IMR-90 (cell line): ENCODE measurements at regions not wholly inside any gene's neighbourhood (a gene's known extent, or its start where the extent isn't known, plus 50 kb on each side); places are given as distances from the start of the nearest gene placed in this dataset.

Experiments
- ATAC-seq: fragments of 200-7000 bp; cut with Tn5 transposase; 2 replicates; pipeline ENCODE4 v1.9.1; 2020; ENCODE audit warnings: low read depth, mild to moderate bottlenecking, moderate library complexity
- BruUV-seq: library from RNA; stranded (reverse); fragments of 400-500 nt; replicated peaks from 2 replicates; lab custom pipeline; 2021; lab: Mats Ljungman, UMichigan
- CTCF ChIA-PET: fragments of 300-600 bp; formaldehyde crosslinking; extraction: SDS; loops from one replicate; lab custom pipeline; 2021; ENCODE audit warnings: antibody characterized with exemption; lab: Yijun Ruan, JAX
- POLR2A ChIA-PET: fragments of 300-600 bp; sonication (Branson Sonifier 250); formaldehyde crosslinking; loops from one replicate; lab custom pipeline; 2022; ENCODE audit warnings: antibody characterized with exemption; ENCODE audit not compliant: unreplicated experiment; lab: Charles Lee
- DNase-seq: peaks from one replicate; pipeline ENCODE4 v3.0.0; 2013
- H2AFZ ChIP-seq: replicated peaks from 2 replicates; pipeline ENCODE3; 2013; ENCODE audit warnings: low read length, mild to moderate bottlenecking; ENCODE audit not compliant: poor library complexity
- H2AK5ac ChIP-seq: 2 replicates; pipeline ENCODE4 v1.6.1; 2013; ENCODE audit warnings: low read depth, low read length, inconsistent platforms
- H2AK9ac ChIP-seq: replicated peaks from 2 replicates; pipeline ENCODE3; 2013; ENCODE audit warnings: mild to moderate bottlenecking, low read depth, low read length, moderate library complexity; ENCODE audit not compliant: poor library complexity
- H2BK120ac ChIP-seq: 2 replicates; pipeline ENCODE4 v1.6.1; 2013; ENCODE audit warnings: low read depth, low read length, inconsistent platforms
- H2BK15ac ChIP-seq: 3 replicates; pipeline ENCODE4 v1.6.1; 2013; ENCODE audit warnings: low read depth, low read length, inconsistent platforms
- H2BK20ac ChIP-seq: 2 replicates; pipeline ENCODE4 v1.6.1; 2013; ENCODE audit warnings: low read depth, mild to moderate bottlenecking, inconsistent platforms, low read length, moderate library complexity
- H2BK5ac ChIP-seq: 2 replicates; pipeline ENCODE4 v1.6.1; 2013; ENCODE audit warnings: mild to moderate bottlenecking, low read depth, low read length, inconsistent platforms; ENCODE audit not compliant: poor library complexity, severe bottlenecking
- H3K14ac ChIP-seq: replicated peaks from 2 replicates; pipeline ENCODE4 v1.6.1; 2013; ENCODE audit warnings: low read depth, low read length, inconsistent platforms
- H3K18ac ChIP-seq: 2 replicates; pipeline ENCODE4 v1.6.1; 2013; ENCODE audit warnings: low read depth, low read length, control low read depth
- H3K23ac ChIP-seq: 2 replicates; pipeline ENCODE4 v1.6.1; 2013; ENCODE audit warnings: low read depth, low read length, inconsistent platforms
- H3K27ac ChIP-seq: 2 replicates; pipeline ENCODE4 v1.5.1; 2013; ENCODE audit warnings: mild to moderate bottlenecking, control low read depth, low read length; ENCODE audit not compliant: insufficient read depth
- H3K27me3 ChIP-seq: 2 replicates; pipeline ENCODE4 v1.6.1; 2013; ENCODE audit warnings: low read length; ENCODE audit not compliant: control insufficient read depth, insufficient read depth
- H3K36me3 ChIP-seq: 2 replicates; pipeline ENCODE4 v1.6.1; 2013; ENCODE audit warnings: low read length, mixed read lengths; ENCODE audit not compliant: control insufficient read depth, insufficient read depth
- H3K4ac ChIP-seq: 2 replicates; pipeline ENCODE4 v1.6.1; 2013; ENCODE audit warnings: low read depth, low read length, inconsistent platforms
- H3K4me1 ChIP-seq: 2 replicates; pipeline ENCODE4 v1.6.1; 2013; ENCODE audit warnings: low read length, mixed read lengths; ENCODE audit not compliant: control insufficient read depth, insufficient read depth
- H3K4me2 ChIP-seq: 2 replicates; pipeline ENCODE4 v1.6.1; 2013; ENCODE audit warnings: low read depth, mild to moderate bottlenecking, control low read depth, low read length, moderate library complexity
- H3K4me3 ChIP-seq: 2 replicates; pipeline ENCODE4 v1.5.1; 2013; ENCODE audit warnings: low read depth, mild to moderate bottlenecking, control low read depth, low read length, moderate library complexity; ENCODE audit not compliant: insufficient read depth
- H3K56ac ChIP-seq: 2 replicates; pipeline ENCODE4 v1.6.1; 2013; ENCODE audit warnings: low read length, inconsistent platforms; ENCODE audit not compliant: insufficient read depth; ENCODE audit errors: extremely low read depth
- H3K79me1 ChIP-seq, 2 experiments: 2 replicates each; pipeline ENCODE4 v1.6.1; 2013; ENCODE audit warnings: low read length in 2 of 2, inconsistent platforms in 1 of 2, low read depth in 1 of 2
- H3K9ac ChIP-seq: 2 replicates; pipeline ENCODE4 v1.6.1; 2013; ENCODE audit warnings: low read depth, low read length, control low read depth
- H3K9me1 ChIP-seq: 2 replicates; pipeline ENCODE4 v1.6.1; 2013; ENCODE audit warnings: low read length, inconsistent platforms; ENCODE audit not compliant: insufficient read depth
- H3K9me3 ChIP-seq: 2 replicates; pipeline ENCODE4 v1.6.1; 2013; ENCODE audit warnings: low read length; ENCODE audit not compliant: control insufficient read depth, insufficient read depth
- H4K20me1 ChIP-seq: 2 replicates; pipeline ENCODE4 v1.6.1; 2013; ENCODE audit warnings: low read length, inconsistent platforms; ENCODE audit not compliant: insufficient read depth
- H4K5ac ChIP-seq: 2 replicates; pipeline ENCODE4 v1.6.1; 2013; ENCODE audit warnings: mild to moderate bottlenecking, low read depth, low read length, control low read depth
- H4K8ac ChIP-seq, 2 experiments: 2 replicates each; pipeline ENCODE4 v1.6.1; 2013; ENCODE audit warnings: low read depth in 2 of 2, low read length in 2 of 2, control low read depth in 1 of 2, inconsistent platforms in 1 of 2
- H4K91ac ChIP-seq: 2 replicates; pipeline ENCODE4 v1.6.1; 2013; ENCODE audit warnings: low read depth, low read length, inconsistent platforms; ENCODE audit not compliant: insufficient read depth
- BHLHE40 ChIP-seq: fragments of 150-350 bp; IDR thresholded peaks from 2 replicates; pipeline ENCODE4 v1.6.1; 2016; ENCODE audit warnings: mild to moderate bottlenecking, low read depth, low read length
- CHD1 ChIP-seq: IDR thresholded peaks from 2 replicates; pipeline ENCODE4 v1.6.1; 2012; ENCODE audit warnings: low read depth, low read length, improper control_type of control experiment
- FOS ChIP-seq: fragments of 150-350 bp; IDR thresholded peaks from 2 replicates; pipeline ENCODE4 v1.6.1; 2016; ENCODE audit warnings: low read depth, low read length
- MAFK ChIP-seq: IDR thresholded peaks from 2 replicates; pipeline ENCODE4 v1.6.1; 2012; ENCODE audit warnings: low read depth, low read length, improper control_type of control experiment
- MXI1 ChIP-seq: IDR thresholded peaks from 2 replicates; pipeline ENCODE4 v1.6.1; 2012; ENCODE audit warnings: low read depth, mild to moderate bottlenecking, low read length, moderate library complexity, borderline replicate concordance
- POLR2A ChIP-seq: IDR thresholded peaks from 2 replicates; pipeline ENCODE4 v1.6.1; 2012; ENCODE audit warnings: mild to moderate bottlenecking, low read depth, low read length
- RAD21 ChIP-seq: IDR thresholded peaks from 2 replicates; pipeline ENCODE4 v1.6.1; 2012; ENCODE audit warnings: low read length, improper control_type of control experiment
- RCOR1 ChIP-seq: IDR thresholded peaks from 2 replicates; pipeline ENCODE4 v1.6.1; 2012; ENCODE audit warnings: mild to moderate bottlenecking, low read length, improper control_type of control experiment; ENCODE audit not compliant: insufficient replicate concordance
- SMC3 ChIP-seq: fragments of 150-350 bp; IDR thresholded peaks from 2 replicates; pipeline ENCODE4 v1.6.1; 2016; ENCODE audit warnings: low read depth, mild to moderate bottlenecking, antibody characterized with exemption, low read length, moderate library complexity
- WGBS, 2 experiments: methylation state at CpG; one replicate each; pipeline versions ENCODE4 v1.1.5 to v1.1.7; 2013; ENCODE audit warnings: missing lambda C conversion rate in 2 of 2; ENCODE audit not compliant: insufficient read length in 1 of 2; ENCODE audit errors: extremely low coverage in 2 of 2; 5-methylcytosine and 5-hydroxymethylcytosine counted together
- dilution Hi-C: fragments of 300-500 bp; cut with HindIII; formaldehyde crosslinking; loops from one replicate; pipeline ENCODE4 v1.14.3; 2018; ENCODE audit warnings: low sequenced_read_pairs; ENCODE audit not compliant: unreplicated experiment
- in situ Hi-C: fragments of 300-500 bp; cut with MboI; formaldehyde crosslinking; loops from 3 replicates; pipeline ENCODE4 v1.14.3; 2019; ENCODE audit warnings: low sequenced_read_pairs, inconsistent platforms, mixed read lengths
- intact Hi-C: fragments of 100-400 bp; cut with micrococcal nuclease; formaldehyde crosslinking; loops from 2 replicates; pipeline ENCODE4 v1.10.0; 2022
- TF ChIP-seq, protein P1 (sequence below): fragments of 150-350 bp; IDR thresholded peaks from 2 replicates; pipeline ENCODE4 v1.6.1; 2016; ENCODE audit warnings: low read depth, mild to moderate bottlenecking, low read length, moderate library complexity, borderline replicate concordance
- TF ChIP-seq, protein P2 (sequence below): conservative IDR thresholded peaks from 2 replicates; pipeline ENCODE4 v1.5.1; 2012; ENCODE audit warnings: mild to moderate bottlenecking, low read depth, low read length, improper control_type of control experiment
- TF ChIP-seq, protein P3 (sequence below): fragments of 150-350 bp; IDR thresholded peaks from 2 replicates; pipeline ENCODE4 v1.6.1; 2017; ENCODE audit warnings: mild to moderate bottlenecking, antibody characterized with exemption, low read length, low read depth

DNA sequence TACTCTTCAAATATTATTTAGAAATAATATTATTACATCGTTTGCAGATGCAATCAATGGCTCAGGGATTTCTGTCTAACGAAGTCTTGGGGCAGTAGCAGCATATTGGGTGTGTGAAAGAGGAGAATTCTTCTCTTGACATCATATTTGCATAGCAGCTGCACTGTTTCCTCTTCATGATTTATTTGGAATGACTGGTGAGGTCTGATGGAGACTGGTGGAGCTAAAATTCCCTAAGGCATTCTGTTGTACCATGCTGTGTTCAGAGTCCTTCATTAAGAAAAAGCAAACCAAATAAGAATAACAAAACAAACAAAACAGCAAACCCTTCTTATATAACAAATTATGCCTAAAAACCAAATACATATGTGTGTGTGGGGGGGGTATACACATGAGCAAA, 177.6 kb downstream of the DIRAS2 start:
- Histone ChIP-seq H3K9ac (no peak overlapping the region), H3K14ac (no peak overlapping the region), H4K8ac (no peak overlapping the region), H3K27ac (no peak overlapping the region), H3K4me2 (no peak overlapping the region), H3K4me3 (no peak overlapping the region), H3K56ac (no peak overlapping the region), H2BK120ac (no peak overlapping the region), H3K36me3 (no peaks in the 10 kb centered on the region), H3K18ac (no peak overlapping the region), H3K4ac (no peak overlapping the region), H3K23ac (no peak overlapping the region), H4K20me1 (no peaks in the 10 kb centered on the region), H2BK15ac (no peak overlapping the region), H2BK5ac (no peak overlapping the region), H2AFZ (no peak overlapping the region), H2AK5ac (no peak overlapping the region), H3K27me3 (no peaks in the 10 kb centered on the region), H2AK9ac (no peak overlapping the region), H4K5ac (no peak overlapping the region), H3K79me1 (no peaks in the 10 kb centered on the region), H3K9me1 (no peaks in the 10 kb centered on the region), H3K4me1 (no peaks in the 10 kb centered on the region), H4K91ac (no peak overlapping the region), H3K9me3 (no peaks in the 10 kb centered on the region), H2BK20ac (no peak overlapping the region)
- CTCF ChIA-PET, result no interaction called here
- no CpG with 5 or more reads among the region's 2 CpGs for WGBS, 2 experiments
- DNase-seq (no peak), ATAC-seq (no peak)
- POLR2A ChIA-PET, result no interaction called here
- in situ Hi-C loops (no loop called here), intact Hi-C loops (no loop called here), dilution Hi-C loops (no loop called here)
- no TSS peak for BruUV-seq
- TF ChIP-seq, protein P1, sequence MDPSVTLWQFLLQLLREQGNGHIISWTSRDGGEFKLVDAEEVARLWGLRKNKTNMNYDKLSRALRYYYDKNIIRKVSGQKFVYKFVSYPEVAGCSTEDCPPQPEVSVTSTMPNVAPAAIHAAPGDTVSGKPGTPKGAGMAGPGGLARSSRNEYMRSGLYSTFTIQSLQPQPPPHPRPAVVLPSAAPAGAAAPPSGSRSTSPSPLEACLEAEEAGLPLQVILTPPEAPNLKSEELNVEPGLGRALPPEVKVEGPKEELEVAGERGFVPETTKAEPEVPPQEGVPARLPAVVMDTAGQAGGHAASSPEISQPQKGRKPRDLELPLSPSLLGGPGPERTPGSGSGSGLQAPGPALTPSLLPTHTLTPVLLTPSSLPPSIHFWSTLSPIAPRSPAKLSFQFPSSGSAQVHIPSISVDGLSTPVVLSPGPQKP, result no peak
- TF ChIP-seq MAFK (no peak), CHD1 (no peak), SMC3 (no peak), POLR2A (no peak), MXI1 (no peak), RAD21 (no peak), RCOR1 (no peak), BHLHE40 (no peak), FOS (no peak)
- TF ChIP-seq, protein P2, sequence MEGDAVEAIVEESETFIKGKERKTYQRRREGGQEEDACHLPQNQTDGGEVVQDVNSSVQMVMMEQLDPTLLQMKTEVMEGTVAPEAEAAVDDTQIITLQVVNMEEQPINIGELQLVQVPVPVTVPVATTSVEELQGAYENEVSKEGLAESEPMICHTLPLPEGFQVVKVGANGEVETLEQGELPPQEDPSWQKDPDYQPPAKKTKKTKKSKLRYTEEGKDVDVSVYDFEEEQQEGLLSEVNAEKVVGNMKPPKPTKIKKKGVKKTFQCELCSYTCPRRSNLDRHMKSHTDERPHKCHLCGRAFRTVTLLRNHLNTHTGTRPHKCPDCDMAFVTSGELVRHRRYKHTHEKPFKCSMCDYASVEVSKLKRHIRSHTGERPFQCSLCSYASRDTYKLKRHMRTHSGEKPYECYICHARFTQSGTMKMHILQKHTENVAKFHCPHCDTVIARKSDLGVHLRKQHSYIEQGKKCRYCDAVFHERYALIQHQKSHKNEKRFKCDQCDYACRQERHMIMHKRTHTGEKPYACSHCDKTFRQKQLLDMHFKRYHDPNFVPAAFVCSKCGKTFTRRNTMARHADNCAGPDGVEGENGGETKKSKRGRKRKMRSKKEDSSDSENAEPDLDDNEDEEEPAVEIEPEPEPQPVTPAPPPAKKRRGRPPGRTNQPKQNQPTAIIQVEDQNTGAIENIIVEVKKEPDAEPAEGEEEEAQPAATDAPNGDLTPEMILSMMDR, result no peak
- TF ChIP-seq, protein P3, sequence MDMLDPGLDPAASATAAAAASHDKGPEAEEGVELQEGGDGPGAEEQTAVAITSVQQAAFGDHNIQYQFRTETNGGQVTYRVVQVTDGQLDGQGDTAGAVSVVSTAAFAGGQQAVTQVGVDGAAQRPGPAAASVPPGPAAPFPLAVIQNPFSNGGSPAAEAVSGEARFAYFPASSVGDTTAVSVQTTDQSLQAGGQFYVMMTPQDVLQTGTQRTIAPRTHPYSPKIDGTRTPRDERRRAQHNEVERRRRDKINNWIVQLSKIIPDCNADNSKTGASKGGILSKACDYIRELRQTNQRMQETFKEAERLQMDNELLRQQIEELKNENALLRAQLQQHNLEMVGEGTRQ, result no peak
